ENCODE measurements at regions not wholly inside any gene's neighbourhood (a gene's known extent, or its start where the extent isn't known, plus 50 kb on each side); places are given as distances from the start of the nearest gene placed in this dataset.
"Not testable (repeated sequence)": the region's sequence is repeated elsewhere in the genome, so short reads cannot be mapped to it uniquely, and the experiment has no call there.

- Histone ChIP-seq H3K36me3 (ENCODE audit: insufficient read depth, low read length) (no peaks in the 10 kb centered on the region), H3K9ac (ENCODE audit: low read depth, low read length) (peak overlapping the region; percentile 14), H3K4me2 (ENCODE audit: low read length) (peak overlapping the region; percentile 24), H3K9me3 (replicated peaks; ENCODE audit: low read length) (no peaks in the 10 kb centered on the region), H3K4me3 (ENCODE audit: low read length) (no peak overlapping the region), H3K27me3 (ENCODE audit: control insufficient read depth, insufficient read depth, low read length) (no peaks in the 10 kb centered on the region), H3K4me1 (ENCODE audit: control insufficient read depth, insufficient read depth, low read length) (peaks cover 19% of the 10 kb centered on the region)
Observed at GRCh38 chr13:59425211-59425741, 738.5 kb downstream of the DIAPH3 start.

- H3K4me1 ChIP-seq (ENCODE audit: control insufficient read depth, insufficient read depth, low read length), result no peaks in the 10 kb centered on the region
- no peaks in the 10 kb centered on the region for H3K9me3 ChIP-seq (replicated peaks; ENCODE audit: low read length)
- no peak overlapping the region for H3K9ac ChIP-seq (ENCODE audit: low read depth, low read length)
- H3K27me3 ChIP-seq (ENCODE audit: control insufficient read depth, insufficient read depth, low read length), result no peaks in the 10 kb centered on the region
- no peak overlapping the region for H3K4me2 ChIP-seq (ENCODE audit: low read length)
- no peak overlapping the region for H3K4me3 ChIP-seq (ENCODE audit: low read length)
- no peaks in the 10 kb centered on the region for H3K36me3 ChIP-seq (ENCODE audit: insufficient read depth, low read length)
Observed at GRCh38 chr13:59435024-59435423, 728.7 kb downstream of the DIAPH3 start.

- no peaks in the 10 kb centered on the region for H3K9me3 ChIP-seq (replicated peaks; ENCODE audit: low read length)
- H3K9ac ChIP-seq (ENCODE audit: low read depth, low read length), result no peak overlapping the region
- no peaks in the 10 kb centered on the region for H3K36me3 ChIP-seq (ENCODE audit: insufficient read depth, low read length)
- no peaks in the 10 kb centered on the region for H3K27me3 ChIP-seq (ENCODE audit: control insufficient read depth, insufficient read depth, low read length)
- H3K4me2 ChIP-seq (ENCODE audit: low read length), result no peak overlapping the region
- H3K4me3 ChIP-seq (ENCODE audit: low read length), result no peak overlapping the region
- H3K4me1 ChIP-seq (ENCODE audit: control insufficient read depth, insufficient read depth, low read length), result no peaks in the 10 kb centered on the region
Observed at GRCh38 chr13:59437544-59438301, 726.0 kb downstream of the DIAPH3 start.

GRCh38 chr13:59439776-59440428, 723.8 kb downstream of the DIAPH3 start:
- Histone ChIP-seq H3K4me3 (ENCODE audit: low read length) (no peak overlapping the region), H3K9me3 (replicated peaks; ENCODE audit: low read length) (no peaks in the 10 kb centered on the region), H3K27me3 (ENCODE audit: control insufficient read depth, insufficient read depth, low read length) (no peaks in the 10 kb centered on the region), H3K9ac (ENCODE audit: low read depth, low read length) (no peak overlapping the region), H3K4me2 (ENCODE audit: low read length) (no peak overlapping the region), H3K4me1 (ENCODE audit: control insufficient read depth, insufficient read depth, low read length) (no peaks in the 10 kb centered on the region), H3K36me3 (ENCODE audit: insufficient read depth, low read length) (no peaks in the 10 kb centered on the region)

GRCh38 chr13:59441068-59441467, 722.7 kb downstream of the DIAPH3 start:
- not testable (repeated sequence) for H3K4me1 ChIP-seq (ENCODE audit: control insufficient read depth, insufficient read depth, low read length); H3K36me3 ChIP-seq (ENCODE audit: insufficient read depth, low read length); H3K27me3 ChIP-seq (ENCODE audit: control insufficient read depth, insufficient read depth, low read length); H3K4me3 ChIP-seq (ENCODE audit: low read length); H3K4me2 ChIP-seq (ENCODE audit: low read length); H3K9me3 ChIP-seq (replicated peaks; ENCODE audit: low read length); H3K9ac ChIP-seq (ENCODE audit: low read depth, low read length)

GRCh38 chr13:59441596-59442280, 722.0 kb downstream of the DIAPH3 start:
- Histone ChIP-seq H3K27me3 (ENCODE audit: control insufficient read depth, insufficient read depth, low read length) (no peaks in the 10 kb centered on the region), H3K36me3 (ENCODE audit: insufficient read depth, low read length) (no peaks in the 10 kb centered on the region), H3K4me3 (ENCODE audit: low read length) (no peak overlapping the region), H3K4me1 (ENCODE audit: control insufficient read depth, insufficient read depth, low read length) (no peaks in the 10 kb centered on the region), H3K9ac (ENCODE audit: low read depth, low read length) (no peak overlapping the region), H3K4me2 (ENCODE audit: low read length) (no peak overlapping the region), H3K9me3 (replicated peaks; ENCODE audit: low read length) (no peaks in the 10 kb centered on the region)

- H3K27me3 ChIP-seq (ENCODE audit: control insufficient read depth, insufficient read depth, low read length), result no peaks in the 10 kb centered on the region
- H3K4me2 ChIP-seq (ENCODE audit: low read length), result no peak overlapping the region
- H3K9ac ChIP-seq (ENCODE audit: low read depth, low read length), result no peak overlapping the region
- no peak overlapping the region for H3K4me3 ChIP-seq (ENCODE audit: low read length)
- H3K4me1 ChIP-seq (ENCODE audit: control insufficient read depth, insufficient read depth, low read length), result no peaks in the 10 kb centered on the region
- H3K9me3 ChIP-seq (replicated peaks; ENCODE audit: low read length), result no peaks in the 10 kb centered on the region
- no peaks in the 10 kb centered on the region for H3K36me3 ChIP-seq (ENCODE audit: insufficient read depth, low read length)
Observed at GRCh38 chr13:59442461-59442860, 721.3 kb downstream of the DIAPH3 start.

GRCh38 chr13:59442944-59443486, 720.7 kb downstream of the DIAPH3 start:
- Histone ChIP-seq H3K4me3 (ENCODE audit: low read length) (no peak overlapping the region), H3K36me3 (ENCODE audit: insufficient read depth, low read length) (no peaks in the 10 kb centered on the region), H3K9me3 (replicated peaks; ENCODE audit: low read length) (no peaks in the 10 kb centered on the region), H3K27me3 (ENCODE audit: control insufficient read depth, insufficient read depth, low read length) (no peaks in the 10 kb centered on the region), H3K4me2 (ENCODE audit: low read length) (no peak overlapping the region), H3K9ac (ENCODE audit: low read depth, low read length) (no peak overlapping the region), H3K4me1 (ENCODE audit: control insufficient read depth, insufficient read depth, low read length) (peaks cover 2% of the 10 kb centered on the region)

- Histone ChIP-seq H3K9ac (ENCODE audit: low read depth, low read length) (no peak overlapping the region), H3K4me3 (ENCODE audit: low read length) (no peak overlapping the region), H3K4me1 (ENCODE audit: control insufficient read depth, insufficient read depth, low read length) (peaks cover 4% of the 10 kb centered on the region), H3K9me3 (replicated peaks; ENCODE audit: low read length) (no peaks in the 10 kb centered on the region), H3K36me3 (ENCODE audit: insufficient read depth, low read length) (no peaks in the 10 kb centered on the region), H3K4me2 (ENCODE audit: low read length) (no peak overlapping the region), H3K27me3 (ENCODE audit: control insufficient read depth, insufficient read depth, low read length) (no peaks in the 10 kb centered on the region)
Observed at GRCh38 chr13:59444210-59444857, 719.4 kb downstream of the DIAPH3 start.

GRCh38 chr13:59445812-59446211, 717.9 kb downstream of the DIAPH3 start:
- no peak overlapping the region for H3K9ac ChIP-seq (ENCODE audit: low read depth, low read length)
- no peaks in the 10 kb centered on the region for H3K36me3 ChIP-seq (ENCODE audit: insufficient read depth, low read length)
- no peak overlapping the region for H3K4me2 ChIP-seq (ENCODE audit: low read length)
- no peaks in the 10 kb centered on the region for H3K9me3 ChIP-seq (replicated peaks; ENCODE audit: low read length)
- H3K4me3 ChIP-seq (ENCODE audit: low read length), result no peak overlapping the region
- H3K27me3 ChIP-seq (ENCODE audit: control insufficient read depth, insufficient read depth, low read length), result peaks cover 3% of the 10 kb centered on the region
- H3K4me1 ChIP-seq (ENCODE audit: control insufficient read depth, insufficient read depth, low read length), result peaks cover 4% of the 10 kb centered on the region

GRCh38 chr13:59446391-59446790, 717.3 kb downstream of the DIAPH3 start:
- no peak overlapping the region for H3K4me3 ChIP-seq (ENCODE audit: low read length)
- H3K36me3 ChIP-seq (ENCODE audit: insufficient read depth, low read length), result no peaks in the 10 kb centered on the region
- H3K9ac ChIP-seq (ENCODE audit: low read depth, low read length), result no peak overlapping the region
- no peak overlapping the region for H3K4me2 ChIP-seq (ENCODE audit: low read length)
- H3K27me3 ChIP-seq (ENCODE audit: control insufficient read depth, insufficient read depth, low read length), result peaks cover 3% of the 10 kb centered on the region
- no peaks in the 10 kb centered on the region for H3K9me3 ChIP-seq (replicated peaks; ENCODE audit: low read length)
- H3K4me1 ChIP-seq (ENCODE audit: control insufficient read depth, insufficient read depth, low read length), result peaks cover 4% of the 10 kb centered on the region
